GM12892 (cell line): ENCODE measurements at regions not wholly inside any gene's neighbourhood (a gene's known extent, or its start where the extent isn't known, plus 50 kb on each side); places are given as distances from the start of the nearest gene placed in this dataset.

Source experiments
- POLR2A ChIP-seq: IDR thresholded peaks from 2 replicates; pipeline ENCODE4 v1.6.1; 2011; ENCODE audit warnings: low read depth, low read length, control low read depth
- POLR2AphosphoS5 ChIP-seq: IDR thresholded peaks from 2 replicates; pipeline ENCODE4 v1.6.1; 2011; ENCODE audit warnings: low read depth, low read length, control low read depth

DNA sequence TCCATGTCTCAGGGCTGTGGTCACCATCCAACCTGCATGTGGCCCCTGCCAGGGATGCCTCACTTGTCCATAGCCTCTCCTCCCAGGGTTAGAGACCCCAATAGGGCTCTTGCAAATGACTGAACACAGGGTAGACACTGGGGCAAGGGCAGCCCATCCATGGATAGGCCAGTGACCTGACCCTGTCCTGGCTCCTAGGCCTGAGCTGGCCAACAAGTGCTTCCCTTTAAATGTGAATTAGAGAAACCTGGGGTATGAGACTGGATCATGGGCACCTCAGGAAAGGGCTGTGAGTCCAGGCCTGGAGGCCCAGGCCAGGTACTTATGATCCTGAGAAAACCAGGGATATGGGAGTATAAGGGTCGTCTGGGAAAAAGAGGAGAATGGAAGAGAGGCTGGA, 64.5 kb downstream of the COPS8 start:
- TF ChIP-seq POLR2AphosphoS5 (no peak), POLR2A (no peak)
